Lower lobe of right lung (tissue), 2 donors: ENCODE measurements at regions not wholly inside any gene's neighbourhood (a gene's known extent, or its start where the extent isn't known, plus 50 kb on each side); places are given as distances from the start of the nearest gene placed in this dataset.

ENCODE experiments used
- ATAC-seq, 2 donors: fragments of 200-7000 bp; cut with Tn5 transposase; one replicate each; pipeline ENCODE4 v1.9.1; 2020 to 2022; ENCODE audit warnings: mild to moderate bottlenecking in 2 of 2, moderate library complexity in 2 of 2
- DNase-seq: peaks from one replicate; pipeline ENCODE4 v3.0.0-alpha.2; 2020
- H3K27ac ChIP-seq: fragments of 200-600 bp; one replicate; pipeline ENCODE4 v1.8.0; 2022
- H3K27me3 ChIP-seq: fragments of 200-600 bp; one replicate; pipeline ENCODE4 v1.8.0; 2022; ENCODE audit warnings: low read depth
- H3K36me3 ChIP-seq: fragments of 200-600 bp; one replicate; pipeline ENCODE4 v1.8.0; 2022; ENCODE audit warnings: mild to moderate bottlenecking
- H3K4me1 ChIP-seq: fragments of 200-600 bp; one replicate; pipeline ENCODE4 v1.8.0; 2022
- H3K4me3 ChIP-seq: fragments of 200-600 bp; one replicate; pipeline ENCODE4 v1.8.0; 2022; ENCODE audit warnings: mild to moderate bottlenecking
- H3K9me3 ChIP-seq: fragments of 200-600 bp; one replicate; pipeline ENCODE4 v1.8.0; 2022
- intact Hi-C: fragments of 100-400 bp; cut with DNase I; formaldehyde crosslinking; loops from one replicate; pipeline ENCODE4 v1.11.0; 2022
- TF ChIP-seq, protein P1 (sequence below): fragments of 200-600 bp; IDR thresholded peaks from one replicate; pipeline ENCODE4 v1.8.0; 2022; ENCODE audit warnings: antibody characterized with exemption, mild to moderate bottlenecking
- donor health status: DM: no; HTN: yes; CAD: no; lungs with severe emphysema.

DNA sequence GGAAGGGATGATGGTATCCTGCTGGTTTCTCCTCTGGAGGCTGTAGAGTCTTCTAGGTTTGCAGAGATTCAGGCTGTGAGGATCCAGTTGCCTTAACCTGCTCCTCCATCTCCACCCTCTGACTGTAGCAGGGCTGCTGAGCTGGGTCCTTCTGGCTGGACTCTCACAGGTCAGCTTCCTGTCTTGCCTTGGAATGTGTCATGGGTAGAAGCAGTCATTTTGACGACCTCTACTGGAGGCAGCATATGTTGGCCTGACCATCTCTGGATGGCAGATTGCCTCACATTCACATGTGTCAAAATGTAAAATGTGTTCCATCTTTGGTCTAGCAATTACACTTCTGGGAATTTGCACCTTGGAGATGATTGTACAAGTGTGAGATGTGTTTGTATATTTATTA lies 504.4 kb upstream of the EEF2KMT start:
- no peak for ATAC-seq
- Histone ChIP-seq H3K9me3 (no peaks in the 10 kb centered on the region), H3K4me3 (no peak overlapping the region), H3K27ac (no peak overlapping the region), H3K36me3 (no peaks in the 10 kb centered on the region), H3K27me3 (no peaks in the 10 kb centered on the region), H3K4me1 (no peaks in the 10 kb centered on the region)
- DNase-seq = no peak
- TF ChIP-seq, protein P1, sequence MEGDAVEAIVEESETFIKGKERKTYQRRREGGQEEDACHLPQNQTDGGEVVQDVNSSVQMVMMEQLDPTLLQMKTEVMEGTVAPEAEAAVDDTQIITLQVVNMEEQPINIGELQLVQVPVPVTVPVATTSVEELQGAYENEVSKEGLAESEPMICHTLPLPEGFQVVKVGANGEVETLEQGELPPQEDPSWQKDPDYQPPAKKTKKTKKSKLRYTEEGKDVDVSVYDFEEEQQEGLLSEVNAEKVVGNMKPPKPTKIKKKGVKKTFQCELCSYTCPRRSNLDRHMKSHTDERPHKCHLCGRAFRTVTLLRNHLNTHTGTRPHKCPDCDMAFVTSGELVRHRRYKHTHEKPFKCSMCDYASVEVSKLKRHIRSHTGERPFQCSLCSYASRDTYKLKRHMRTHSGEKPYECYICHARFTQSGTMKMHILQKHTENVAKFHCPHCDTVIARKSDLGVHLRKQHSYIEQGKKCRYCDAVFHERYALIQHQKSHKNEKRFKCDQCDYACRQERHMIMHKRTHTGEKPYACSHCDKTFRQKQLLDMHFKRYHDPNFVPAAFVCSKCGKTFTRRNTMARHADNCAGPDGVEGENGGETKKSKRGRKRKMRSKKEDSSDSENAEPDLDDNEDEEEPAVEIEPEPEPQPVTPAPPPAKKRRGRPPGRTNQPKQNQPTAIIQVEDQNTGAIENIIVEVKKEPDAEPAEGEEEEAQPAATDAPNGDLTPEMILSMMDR = no peak
- intact Hi-C loops = no loop called here

DNA sequence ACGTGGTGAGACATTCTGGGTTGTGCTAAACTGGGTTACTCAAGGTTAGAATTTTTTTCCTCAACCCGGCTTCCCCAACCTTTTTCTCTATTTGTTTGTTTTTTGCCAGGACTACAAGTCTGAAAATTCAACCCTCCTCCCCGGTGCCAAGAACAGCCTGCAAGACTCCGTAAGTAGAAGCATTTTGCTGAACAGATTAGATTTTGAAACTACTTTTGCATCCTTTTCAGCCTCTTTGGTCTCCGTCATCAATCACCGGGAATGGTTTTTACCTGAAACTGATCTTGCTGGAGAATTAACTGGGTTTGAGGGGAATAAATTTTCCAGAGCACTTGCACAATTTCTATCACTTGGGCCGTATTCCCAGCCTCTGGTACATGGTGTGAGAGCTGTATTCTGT lies 501.2 kb upstream of the EEF2KMT start:
- Histone ChIP-seq H3K36me3 (no peaks in the 10 kb centered on the region), H3K4me1 (no peaks in the 10 kb centered on the region)
- TF ChIP-seq, protein P1 = no peak

DNA sequence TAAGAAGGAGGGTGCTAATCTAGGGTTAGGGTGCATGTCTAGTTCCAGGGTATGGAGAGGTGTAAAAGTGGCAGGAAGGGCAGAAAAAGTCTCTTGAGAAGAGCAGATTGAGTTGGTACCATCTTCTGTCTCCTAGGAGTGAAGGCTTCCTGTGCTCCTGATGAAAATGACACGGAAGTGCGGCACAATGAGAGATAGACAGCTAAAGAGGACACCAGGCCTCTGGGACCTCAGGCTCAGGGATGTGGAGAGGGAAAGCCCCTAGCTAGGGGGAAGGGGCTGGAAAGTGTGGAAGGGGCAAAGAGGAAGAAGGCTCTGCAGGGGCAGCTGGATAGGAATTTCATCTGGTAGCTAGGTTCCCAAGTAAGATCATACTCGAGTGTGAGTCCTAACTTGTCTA lies 498.3 kb upstream of the EEF2KMT start:
- Histone ChIP-seq H3K4me3 (no peak overlapping the region), H3K27me3 (no peaks in the 10 kb centered on the region), H3K4me1 (no peaks in the 10 kb centered on the region), H3K9me3 (no peaks in the 10 kb centered on the region), H3K27ac (no peak overlapping the region), H3K36me3 (no peaks in the 10 kb centered on the region)
- no peak for ATAC-seq
- no peak for DNase-seq
- intact Hi-C loops = no loop called here
- TF ChIP-seq, protein P1 = no peak

More for the DNA sequence above, 501.2 kb upstream of the EEF2KMT start:
- no peak for DNase-seq
- ATAC-seq = no peak
- H3K9me3 ChIP-seq = no peaks in the 10 kb centered on the region
- H3K4me3 ChIP-seq = no peak overlapping the region
- H3K27ac ChIP-seq = no peak overlapping the region
- H3K27me3 ChIP-seq = no peaks in the 10 kb centered on the region
- intact Hi-C loops = no loop called here

DNA sequence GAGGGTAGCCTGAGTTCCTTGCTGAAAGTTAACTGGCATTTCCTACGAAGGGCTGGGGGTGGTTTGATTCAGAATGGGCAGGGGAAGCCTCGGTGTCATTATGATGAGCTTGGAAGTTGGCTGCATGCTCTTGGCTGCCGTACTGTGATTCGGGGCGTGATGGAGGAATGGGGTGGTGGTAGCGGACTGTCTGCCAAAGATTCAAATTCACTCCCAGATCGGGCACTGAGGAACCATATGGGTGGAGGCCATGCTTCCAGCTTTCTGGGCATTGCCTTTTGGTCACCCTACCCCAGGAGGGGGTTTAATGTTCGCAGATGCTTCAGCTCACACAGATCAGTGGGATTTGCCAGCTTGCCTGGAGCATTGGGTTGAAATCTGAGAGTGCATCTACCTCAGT lies 492.8 kb upstream of the EEF2KMT start:
- DNase-seq = no peak
- intact Hi-C loops = no loop called here
- Histone ChIP-seq H3K36me3 (no peaks in the 10 kb centered on the region), H3K27ac (no peak overlapping the region), H3K4me1 (no peaks in the 10 kb centered on the region), H3K9me3 (no peaks in the 10 kb centered on the region), H3K27me3 (no peaks in the 10 kb centered on the region), H3K4me3 (no peak overlapping the region)
- ATAC-seq = no peak
- TF ChIP-seq, protein P1 = no peak

DNA sequence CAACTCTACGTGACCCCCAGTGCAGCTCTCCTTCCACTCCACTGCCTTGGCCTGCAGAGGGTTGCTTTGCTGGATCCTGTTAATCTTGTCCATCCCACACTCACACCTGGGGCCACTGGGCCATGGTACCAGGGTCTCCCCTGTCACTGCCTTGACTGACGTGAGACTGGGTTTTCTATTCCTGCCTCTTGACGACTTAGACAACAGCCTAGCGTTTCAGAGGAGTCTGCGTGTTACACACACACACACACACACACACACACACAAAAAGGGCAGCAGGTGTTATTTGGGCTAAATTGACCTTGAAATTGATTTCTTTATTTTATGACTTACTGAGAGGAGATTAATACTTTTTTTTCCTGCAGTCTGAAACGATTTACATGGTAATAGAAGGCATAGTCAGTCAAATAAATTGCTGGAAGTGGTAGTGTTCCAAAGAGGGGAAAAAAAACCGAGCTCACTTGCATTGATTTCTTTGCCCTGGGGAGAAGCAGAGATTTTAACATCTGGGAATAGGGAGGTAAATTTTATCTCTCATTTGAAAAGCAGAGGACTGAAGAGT lies 492.3 kb upstream of the EEF2KMT start:
- ATAC-seq (no peak), DNase-seq (no peak)
- H3K4me1 ChIP-seq = no peaks in the 10 kb centered on the region
- H3K9me3 ChIP-seq = no peaks in the 10 kb centered on the region
- no peaks in the 10 kb centered on the region for H3K36me3 ChIP-seq
- TF ChIP-seq, protein P1 = no peak
- no peak overlapping the region for H3K27ac ChIP-seq
- no peaks in the 10 kb centered on the region for H3K27me3 ChIP-seq
- intact Hi-C loops = no loop called here
- no peak overlapping the region for H3K4me3 ChIP-seq

DNA sequence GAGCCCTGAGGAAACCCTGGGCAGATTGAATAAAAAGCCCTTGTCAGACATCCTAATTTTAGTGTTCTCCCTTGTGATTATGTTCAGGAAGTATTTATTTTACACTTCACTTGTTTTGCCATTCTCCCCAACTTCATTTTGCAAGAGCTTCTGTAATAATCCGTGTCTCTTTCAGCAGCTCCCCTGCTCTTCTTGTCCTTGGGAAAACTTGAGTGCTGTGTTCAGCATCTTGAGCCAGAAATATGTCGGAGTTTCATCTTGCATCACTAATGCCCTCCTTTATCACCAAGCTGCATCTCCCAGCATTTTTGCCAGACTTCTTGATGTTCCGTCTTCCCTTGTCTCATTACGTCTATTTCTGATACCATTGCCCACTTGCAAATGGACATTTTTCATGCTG lies 486.5 kb upstream of the EEF2KMT start:
- intact Hi-C loops = no loop called here
- Histone ChIP-seq H3K36me3 (no peaks in the 10 kb centered on the region), H3K9me3 (no peaks in the 10 kb centered on the region), H3K27ac (no peak overlapping the region), H3K27me3 (peaks cover 6% of the 10 kb centered on the region), H3K4me3 (no peak overlapping the region), H3K4me1 (no peaks in the 10 kb centered on the region)
- no peak for DNase-seq
- no peak for ATAC-seq
- TF ChIP-seq, protein P1 = no peak
